ENCODE measurements at regions not wholly inside any gene's neighbourhood (a gene's known extent, or its start where the extent isn't known, plus 50 kb on each side); places are given as distances from the start of the nearest gene placed in this dataset.
"Not testable (repeated sequence)": the region's sequence is repeated elsewhere in the genome, so short reads cannot be mapped to it uniquely, and the experiment has no call there.

DNA sequence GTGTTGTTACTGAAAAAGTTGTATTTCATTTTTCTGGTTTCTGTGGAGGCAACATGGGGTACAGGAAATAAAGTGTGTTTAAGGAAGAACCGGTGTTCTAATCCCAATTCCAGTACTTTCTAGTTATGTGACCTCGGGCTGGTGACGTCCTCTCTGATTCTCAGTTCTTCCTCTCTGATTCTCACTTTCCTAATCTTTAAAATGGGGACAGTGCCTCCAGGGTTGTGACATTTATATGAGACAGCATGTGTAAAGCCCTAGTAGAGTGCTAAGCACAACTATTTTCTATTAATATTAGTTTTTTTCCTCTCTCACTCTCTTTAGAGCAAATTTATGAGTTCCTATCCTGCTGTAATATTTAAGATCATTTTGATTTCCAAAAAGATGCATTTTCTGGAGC lies 50.9 kb upstream of the PTPDC1 start:
- H3K36me3 Mint-ChIP-seq (ENCODE audit: low read depth), result peaks cover 1% of the 10 kb centered on the region
- H3K4me1 Mint-ChIP-seq (ENCODE audit: low read depth), result peaks cover 16% of the 10 kb centered on the region
- peaks cover 4% of the 10 kb centered on the region for H3K9me3 Mint-ChIP-seq
- no peak overlapping the region for H3K4me3 Mint-ChIP-seq
- peaks cover 20% of the 10 kb centered on the region for H3K27me3 Mint-ChIP-seq (ENCODE audit: low read depth)
- H3K27ac Mint-ChIP-seq, result no peak overlapping the region

- Mint-ChIP-seq H3K27ac (no peak overlapping the region), H3K4me1 (ENCODE audit: low read depth) (peaks cover 16% of the 10 kb centered on the region), H3K27me3 (ENCODE audit: low read depth) (peaks cover 23% of the 10 kb centered on the region), H3K9me3 (peaks cover 9% of the 10 kb centered on the region), H3K36me3 (ENCODE audit: low read depth) (peaks cover 1% of the 10 kb centered on the region), H3K4me3 (peak overlapping the region; percentile 70)
Measured at GRCh38 chr9:94031946-94032345, 52.3 kb upstream of the PTPDC1 start.

GRCh38 chr9:94031380-94031779 lies 52.9 kb upstream of the PTPDC1 start:
- H3K36me3 Mint-ChIP-seq (ENCODE audit: low read depth), result peaks cover 1% of the 10 kb centered on the region
- H3K27ac Mint-ChIP-seq, result peak overlapping the region; percentile 2
- H3K4me1 Mint-ChIP-seq (ENCODE audit: low read depth), result peaks cover 16% of the 10 kb centered on the region
- peaks cover 23% of the 10 kb centered on the region for H3K27me3 Mint-ChIP-seq (ENCODE audit: low read depth)
- peaks cover 9% of the 10 kb centered on the region for H3K9me3 Mint-ChIP-seq
- H3K4me3 Mint-ChIP-seq, result peak overlapping the region; percentile 70

DNA sequence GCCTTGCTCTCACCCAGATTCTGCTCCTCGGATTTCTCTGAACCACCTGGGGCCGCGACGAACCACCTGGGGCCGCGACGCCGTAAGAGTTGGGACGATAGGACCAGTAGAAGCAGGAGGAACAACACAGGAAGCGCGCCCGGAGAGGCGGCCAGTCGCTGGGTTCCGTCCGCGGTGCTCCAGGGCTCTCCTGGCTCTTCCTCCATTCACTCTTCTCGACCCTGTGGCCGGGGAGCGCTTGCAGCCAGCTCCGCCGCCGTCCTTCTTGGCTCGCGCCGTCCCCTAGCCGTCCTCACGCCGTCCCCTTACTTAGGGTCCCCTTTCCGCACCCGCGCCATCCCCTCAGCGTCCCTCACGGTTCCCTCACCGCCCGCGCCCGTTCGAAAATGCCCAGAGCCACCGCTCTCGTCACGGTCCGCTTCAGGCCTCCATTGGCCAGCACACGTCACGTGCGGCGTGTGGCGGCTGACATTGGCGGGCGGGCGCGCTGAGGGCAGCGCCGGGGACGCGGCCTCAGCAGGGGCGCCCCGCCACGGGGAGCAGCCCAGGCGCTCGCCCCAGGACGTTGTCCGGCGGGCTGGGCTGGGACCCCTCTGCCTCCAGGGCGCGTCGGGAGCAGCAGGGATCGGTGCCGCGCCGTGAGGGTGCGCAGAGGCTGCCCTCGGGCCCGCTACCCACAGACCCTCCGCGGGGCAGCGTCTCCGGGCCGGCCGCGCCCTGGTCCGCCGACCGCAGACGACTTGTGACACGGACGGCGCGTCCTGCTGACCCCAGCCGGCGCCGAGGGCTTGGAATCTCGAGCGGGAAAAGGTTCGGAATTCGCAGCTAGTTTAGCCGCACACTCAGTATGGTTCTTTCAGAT lies 53.7 kb upstream of the PTPDC1 start:
- Mint-ChIP-seq H3K27ac (peak overlapping the region; percentile 91), H3K27me3 (ENCODE audit: low read depth) (peaks cover 23% of the 10 kb centered on the region)

GRCh38 chr9:94029932-94030317 lies 54.3 kb upstream of the PTPDC1 start:
- Mint-ChIP-seq H3K9me3 (peaks cover 15% of the 10 kb centered on the region), H3K36me3 (ENCODE audit: low read depth) (peaks cover 1% of the 10 kb centered on the region), H3K27ac (no peak overlapping the region), H3K4me1 (ENCODE audit: low read depth) (peaks cover 16% of the 10 kb centered on the region), H3K4me3 (peak overlapping the region; percentile 96), H3K27me3 (ENCODE audit: low read depth) (peaks cover 18% of the 10 kb centered on the region)

More for the DNA sequence above, 53.7 kb upstream of the PTPDC1 start:
- peaks cover 1% of the 10 kb centered on the region for H3K36me3 Mint-ChIP-seq (ENCODE audit: low read depth)
- peak overlapping the region; percentile 96 for H3K4me3 Mint-ChIP-seq
- peaks cover 9% of the 10 kb centered on the region for H3K9me3 Mint-ChIP-seq
- peaks cover 16% of the 10 kb centered on the region for H3K4me1 Mint-ChIP-seq (ENCODE audit: low read depth)

DNA sequence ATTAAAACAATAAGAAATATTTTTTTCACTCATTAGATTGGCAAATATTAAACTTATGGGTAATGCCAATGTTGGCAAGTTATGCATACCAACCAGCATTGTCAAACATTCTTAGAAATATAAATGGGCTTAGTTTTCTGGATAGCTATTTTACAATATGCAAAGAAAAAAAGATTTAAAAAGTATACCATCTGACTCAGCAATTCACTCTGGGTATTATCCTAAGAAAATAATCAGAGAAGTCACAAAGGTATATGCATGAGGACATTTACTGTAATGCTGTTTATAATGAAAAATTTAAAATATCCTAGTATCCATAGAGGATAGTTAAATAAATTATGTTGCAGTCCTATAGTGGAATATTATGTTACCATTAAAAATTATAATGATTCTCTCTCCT lies 57.4 kb upstream of the PTPDC1 start:
- Mint-ChIP-seq H3K4me1 (ENCODE audit: low read depth) (peaks cover 16% of the 10 kb centered on the region), H3K27me3 (ENCODE audit: low read depth) (peaks cover 15% of the 10 kb centered on the region), H3K9me3 (peaks cover 21% of the 10 kb centered on the region), H3K36me3 (ENCODE audit: low read depth) (peaks cover 1% of the 10 kb centered on the region), H3K27ac (no peak overlapping the region), H3K4me3 (no peak overlapping the region)

GRCh38 chr9:94022476-94022875 lies 61.8 kb upstream of the PTPDC1 start:
- not testable (repeated sequence) for H3K36me3 Mint-ChIP-seq (ENCODE audit: low read depth); H3K27me3 Mint-ChIP-seq (ENCODE audit: low read depth); H3K27ac Mint-ChIP-seq; H3K4me1 Mint-ChIP-seq (ENCODE audit: low read depth); H3K4me3 Mint-ChIP-seq
- H3K9me3 Mint-ChIP-seq, result peaks cover 15% of the 10 kb centered on the region

DNA sequence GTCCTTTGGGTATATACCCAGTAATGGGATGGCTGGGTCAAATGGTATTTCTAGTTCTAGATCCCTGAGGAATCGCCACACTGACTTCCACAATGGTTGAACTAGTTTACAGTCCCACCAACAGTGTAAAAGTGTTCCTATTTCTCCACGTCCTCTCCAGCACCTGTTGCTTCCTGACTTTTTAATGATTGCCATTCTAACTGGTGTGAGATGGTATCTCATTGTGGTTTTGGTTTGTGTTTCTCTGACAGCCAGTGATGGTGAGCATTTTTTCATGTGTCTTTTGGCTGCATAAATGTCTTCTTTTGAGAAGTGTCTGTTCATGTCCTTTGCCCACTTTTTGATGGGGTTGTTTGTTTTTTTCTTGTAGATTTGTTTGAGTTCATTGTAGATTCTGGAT lies 63.4 kb upstream of the PTPDC1 start:
- not testable (repeated sequence) for H3K27me3 Mint-ChIP-seq (ENCODE audit: low read depth); H3K4me1 Mint-ChIP-seq (ENCODE audit: low read depth); H3K4me3 Mint-ChIP-seq; H3K27ac Mint-ChIP-seq; H3K36me3 Mint-ChIP-seq (ENCODE audit: low read depth)
- H3K9me3 Mint-ChIP-seq, result peaks cover 12% of the 10 kb centered on the region

DNA sequence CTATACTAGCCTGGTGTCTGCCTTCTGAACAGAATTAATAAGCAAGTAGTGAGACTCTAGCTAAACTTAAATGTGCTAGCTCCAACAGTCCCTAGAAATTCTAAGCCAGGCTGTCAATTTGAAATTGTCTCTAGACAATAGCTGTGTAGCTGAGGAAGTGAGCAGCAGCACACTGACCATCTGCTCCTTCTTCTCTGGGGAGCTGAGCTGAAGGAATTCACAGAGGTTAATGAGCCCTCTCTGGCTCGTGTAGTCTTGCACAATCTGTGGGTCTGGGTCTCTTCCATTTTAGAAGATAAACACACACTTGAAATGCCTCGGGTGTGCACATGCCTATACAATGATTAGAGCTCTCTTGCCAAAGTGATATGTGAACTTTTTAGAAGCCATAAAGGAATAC lies 63.5 kb upstream of the BARX1 start:
- Mint-ChIP-seq H3K36me3 (ENCODE audit: low read depth) (no peaks in the 10 kb centered on the region), H3K9me3 (peaks cover 2% of the 10 kb centered on the region), H3K27ac (no peak overlapping the region)

GRCh38 chr9:94017939-94018531 lies 62.9 kb upstream of the BARX1 start:
- H3K27ac Mint-ChIP-seq, result no peak overlapping the region
- no peaks in the 10 kb centered on the region for H3K9me3 Mint-ChIP-seq
- no peaks in the 10 kb centered on the region for H3K36me3 Mint-ChIP-seq (ENCODE audit: low read depth)
- H3K27me3 Mint-ChIP-seq (ENCODE audit: low read depth), result no peaks in the 10 kb centered on the region
- no peak overlapping the region for H3K4me3 Mint-ChIP-seq
- no peaks in the 10 kb centered on the region for H3K4me1 Mint-ChIP-seq (ENCODE audit: low read depth)

More for the DNA sequence above, 63.5 kb upstream of the BARX1 start:
- Mint-ChIP-seq H3K4me1 (ENCODE audit: low read depth) (no peaks in the 10 kb centered on the region), H3K4me3 (no peak overlapping the region), H3K27me3 (ENCODE audit: low read depth) (no peaks in the 10 kb centered on the region)

- no peak overlapping the region for H3K4me3 Mint-ChIP-seq
- no peaks in the 10 kb centered on the region for H3K27me3 Mint-ChIP-seq (ENCODE audit: low read depth)
- no peaks in the 10 kb centered on the region for H3K4me1 Mint-ChIP-seq (ENCODE audit: low read depth)
Measured at GRCh38 chr9:94016744-94017143, 61.6 kb upstream of the BARX1 start.

DNA sequence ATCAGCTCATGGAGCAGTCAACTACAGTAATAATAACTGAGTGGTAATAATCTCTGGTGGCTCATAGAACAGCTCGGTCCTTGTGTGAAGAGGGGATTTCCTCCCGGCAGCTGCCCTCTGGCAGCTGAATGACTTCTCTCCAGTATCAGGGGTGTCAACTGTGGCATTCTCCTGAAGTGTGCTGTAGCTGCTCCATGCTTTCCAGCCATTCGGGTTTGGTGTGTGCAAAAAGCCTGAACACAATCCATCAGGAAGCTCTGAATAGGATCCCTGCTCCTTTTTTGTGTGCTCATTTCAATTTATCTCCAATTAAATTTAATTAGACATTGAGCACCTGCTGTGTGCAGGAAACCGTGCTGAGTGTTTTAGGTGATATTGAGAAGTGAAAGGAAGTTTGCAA lies 59.8 kb upstream of the BARX1 start:
- H3K27ac Mint-ChIP-seq, result no peak overlapping the region
- no peaks in the 10 kb centered on the region for H3K27me3 Mint-ChIP-seq (ENCODE audit: low read depth)
- H3K4me3 Mint-ChIP-seq, result no peak overlapping the region
- no peaks in the 10 kb centered on the region for H3K36me3 Mint-ChIP-seq (ENCODE audit: low read depth)
- H3K4me1 Mint-ChIP-seq (ENCODE audit: low read depth), result no peaks in the 10 kb centered on the region
- no peaks in the 10 kb centered on the region for H3K9me3 Mint-ChIP-seq

More at GRCh38 chr9:94016744-94017143, 61.6 kb upstream of the BARX1 start:
- no peaks in the 10 kb centered on the region for H3K36me3 Mint-ChIP-seq (ENCODE audit: low read depth)
- H3K27ac Mint-ChIP-seq, result no peak overlapping the region
- no peaks in the 10 kb centered on the region for H3K9me3 Mint-ChIP-seq

GRCh38 chr9:94014066-94014654 lies 59.0 kb upstream of the BARX1 start:
- H3K27me3 Mint-ChIP-seq (ENCODE audit: low read depth), result no peaks in the 10 kb centered on the region
- no peak overlapping the region for H3K4me3 Mint-ChIP-seq
- no peaks in the 10 kb centered on the region for H3K9me3 Mint-ChIP-seq
- no peaks in the 10 kb centered on the region for H3K4me1 Mint-ChIP-seq (ENCODE audit: low read depth)
- no peak overlapping the region for H3K27ac Mint-ChIP-seq
- no peaks in the 10 kb centered on the region for H3K36me3 Mint-ChIP-seq (ENCODE audit: low read depth)

- Mint-ChIP-seq H3K27me3 (ENCODE audit: low read depth) (peaks cover 12% of the 10 kb centered on the region), H3K27ac (no peak overlapping the region), H3K4me1 (ENCODE audit: low read depth) (no peaks in the 10 kb centered on the region), H3K36me3 (ENCODE audit: low read depth) (no peaks in the 10 kb centered on the region), H3K4me3 (no peak overlapping the region), H3K9me3 (no peaks in the 10 kb centered on the region)
Measured at GRCh38 chr9:94010980-94011533, 55.9 kb upstream of the BARX1 start.

Data from T-helper 1 cell treated with Interleukin-12 subunit alpha and Interleukin-12 subunit beta and Interleukin-4 antibody, amounts not matched to agents 30 μg/mL and 1 μg/mL, for 36 hours (primary cell).